HepG2 (cell line): ENCODE measurements at regions not wholly inside any gene's neighbourhood (a gene's known extent, or its start where the extent isn't known, plus 50 kb on each side); places are given as distances from the start of the nearest gene placed in this dataset.

Experiments
- ATAC-seq: fragments of 200-7000 bp; cut with Tn5 transposase; 3 replicates; pipeline ENCODE4 v1.9.1; 2020; ENCODE audit warnings: mild to moderate bottlenecking, moderate library complexity
- BruUV-seq: library from RNA; stranded (reverse); fragments of 400-500 nt; replicated peaks from 2 replicates; lab custom pipeline; 2021; lab: Mats Ljungman, UMichigan
- CTCF ChIA-PET: fragments of 300-600 bp; formaldehyde crosslinking; extraction: SDS; loops from one replicate; lab custom pipeline; 2021; ENCODE audit warnings: low total read pairs, inconsistent platforms, low intra/inter-chr PET ratio; lab: Yijun Ruan, JAX
- POLR2A ChIA-PET: fragments of 350-600 bp; sonication (Branson Sonifier 250); formaldehyde crosslinking; loops from one replicate; lab custom pipeline; 2020; ENCODE audit warnings: antibody characterized with exemption, inconsistent platforms; lab: Yijun Ruan, JAX
- DNase-seq: peaks from one replicate; pipeline ENCODE4 v3.0.0-alpha.2; 2015; ENCODE audit warnings: low spot score
- FAIRE-seq: peaks from 3 replicates; lab custom pipeline; 2011; peaks lifted over from hg19 to GRCh38; lab: Jason Lieb, UNC
- H2AFZ ChIP-seq: one replicate; pipeline ENCODE4 v1.6.1; 2011; ENCODE audit warnings: low read length, inconsistent platforms
- H3K27ac ChIP-seq: fragments of 300-600 bp; 3 replicates; pipeline ENCODE4 v1.8.0; 2011; ENCODE audit warnings: mixed run types, mild to moderate bottlenecking, mixed read lengths, low read length, inconsistent platforms; ENCODE audit not compliant: insufficient read depth; ENCODE audit errors: extremely low read length
- H3K27me3 ChIP-seq, 2 experiments: fragments of 200-600 bp in 1 of 2; 2 replicates in 1 of 2; 3 replicates in 1 of 2; pipeline versions ENCODE4 v1.6.0 to v1.8.0; 2011; ENCODE audit warnings: low read length in 2 of 2, mild to moderate bottlenecking in 2 of 2, moderate library complexity in 2 of 2, inconsistent platforms in 1 of 2; ENCODE audit not compliant: insufficient read depth in 2 of 2, control insufficient read depth in 1 of 2
- H3K36me3 ChIP-seq, 2 experiments: fragments of 200-600 bp in 1 of 2; replicated peaks in 1 of 2; 2 replicates in 1 of 2; 3 replicates in 1 of 2; pipeline versions ENCODE4 v1.5.1 to v1.8.0; 2011; ENCODE audit warnings: low read length in 2 of 2, inconsistent platforms in 1 of 2; ENCODE audit not compliant: insufficient read depth in 2 of 2, control insufficient read depth in 1 of 2
- H3K4me1 ChIP-seq: 2 replicates; pipeline ENCODE4 v1.5.1; 2012; ENCODE audit warnings: low read length, inconsistent platforms; ENCODE audit not compliant: insufficient read depth
- H3K4me2 ChIP-seq: 2 replicates; pipeline ENCODE4 v1.6.0; 2011; ENCODE audit warnings: low read depth, low read length, inconsistent platforms
- H3K4me3 ChIP-seq, 3 experiments: fragments of 200-600 bp in 1 of 3; sonication (generic), shearing (Covaris generic) in 1 of 3; replicated peaks in 1 of 3; 2 replicates each; pipeline ENCODE4 v1.5.1; 2011 to 2016; ENCODE audit warnings: low read length in 3 of 3, inconsistent platforms in 2 of 3, low read depth in 2 of 3, mild to moderate bottlenecking in 2 of 3, control low read depth in 1 of 3, mixed read lengths in 1 of 3; ENCODE audit not compliant: insufficient read depth in 1 of 3
- H3K79me2 ChIP-seq: one replicate; pipeline ENCODE4 v1.6.1; 2011; ENCODE audit warnings: low read length, inconsistent platforms; ENCODE audit not compliant: insufficient read depth
- H3K9ac ChIP-seq: 2 replicates; pipeline ENCODE4 v1.6.0; 2011; ENCODE audit warnings: mild to moderate bottlenecking, low read depth, low read length, inconsistent platforms; ENCODE audit not compliant: insufficient read depth
- H3K9me3 ChIP-seq: 2 replicates; pipeline ENCODE4 v1.5.1; 2012; ENCODE audit warnings: mild to moderate bottlenecking, low read length
- H4K20me1 ChIP-seq: 2 replicates; pipeline ENCODE4 v1.6.0; 2011; ENCODE audit warnings: inconsistent platforms, mild to moderate bottlenecking, low read length, moderate library complexity; ENCODE audit not compliant: insufficient read depth
- DNMT3B ChIP-seq: conservative IDR thresholded peaks from 2 replicates; pipeline ENCODE4 v1.6.1; 2016; ENCODE audit warnings: missing biosample characterization, control low read depth
- IRF2 ChIP-seq: IDR thresholded peaks from 2 replicates; pipeline ENCODE4 v1.6.1; 2018; ENCODE audit warnings: missing genetic modification reagents, missing compliant biosample characterization
- IRF9 ChIP-seq: sonication (generic); formaldehyde crosslinking; IDR thresholded peaks from 2 replicates; pipeline ENCODE4 v1.8.0; 2022; ENCODE audit warnings: missing genetic modification reagents, mild to moderate bottlenecking, borderline replicate concordance
- KAT8 ChIP-seq: IDR thresholded peaks from 2 replicates; pipeline ENCODE4 v1.6.1; 2016; ENCODE audit warnings: missing genetic modification reagents, missing compliant biosample characterization
- KLF13 ChIP-seq: sonication (generic); formaldehyde crosslinking; IDR thresholded peaks from 2 replicates; pipeline ENCODE4 v1.4.0; 2020; ENCODE audit warnings: mild to moderate bottlenecking, missing genetic modification reagents
- SNAPC2 ChIP-seq: sonication (generic); formaldehyde crosslinking; IDR thresholded peaks from 2 replicates; pipeline ENCODE4 v1.8.1; 2022; ENCODE audit warnings: mild to moderate bottlenecking, missing genetic modification reagents
- WGBS: methylation state at CpG from one replicate; pipeline ENCODE4 v1.1.6; 2017; ENCODE audit warnings: low lambda C conversion rate; 5-methylcytosine and 5-hydroxymethylcytosine counted together
- in situ Hi-C: cut with HindIII; loops from 2 replicates; pipeline ENCODE4 v1.10.0; 2017; ENCODE audit warnings: low pct_unique_long_range_greater_than_20kb; ENCODE audit not compliant: extremely low pct_ligation_motif_present
- intact Hi-C: fragments of 100-400 bp; cut with micrococcal nuclease; formaldehyde crosslinking; loops from one replicate; pipeline ENCODE4 v1.10.0; 2022; ENCODE audit not compliant: unreplicated experiment
- TF ChIP-seq, protein P1 (sequence below): sonication (generic); formaldehyde crosslinking; IDR thresholded peaks from 2 replicates; pipeline ENCODE4 v1.8.1; 2023; ENCODE audit warnings: missing genetic modification reagents, mild to moderate bottlenecking, borderline replicate concordance

GRCh38 chr9:126109575-126109974, 217.1 kb upstream of the MVB12B start:
- H3K79me2 ChIP-seq, result no peaks in the 10 kb centered on the region
- H3K4me3 ChIP-seq, result no peak overlapping the region
- no peaks in the 10 kb centered on the region for H3K9me3 ChIP-seq
- TF ChIP-seq IRF9, result no peak
- no peak for TF ChIP-seq SNAPC2 (CRISPR knock-in tag)
- TF ChIP-seq, protein P1, sequence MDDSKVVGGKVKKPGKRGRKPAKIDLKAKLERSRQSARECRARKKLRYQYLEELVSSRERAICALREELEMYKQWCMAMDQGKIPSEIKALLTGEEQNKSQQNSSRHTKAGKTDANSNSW (CRISPR knock-in tag), result no peak
- H3K27ac ChIP-seq, result no peak overlapping the region
- DNase-seq, result no peak
- POLR2A ChIA-PET, result no interaction called here
- BruUV-seq, result no TSS peak
- H3K4me1 ChIP-seq, result no peaks in the 10 kb centered on the region
- in situ Hi-C loops, result no loop called here
- H2AFZ ChIP-seq, result no peak overlapping the region
- H4K20me1 ChIP-seq, result no peaks in the 10 kb centered on the region
- H3K4me2 ChIP-seq, result no peak overlapping the region
- no peak for ATAC-seq
- H3K36me3 ChIP-seq, result no peaks in the 10 kb centered on the region
- H3K9ac ChIP-seq, result no peak overlapping the region
- FAIRE-seq, result no peak
- CTCF ChIA-PET, result no interaction called here
- intact Hi-C loops, result no loop called here
- peaks cover 0 to 55% of the 10 kb centered on the region in 2 experiments; a peak in 3 of 5 replicates for H3K27me3 ChIP-seq

DNA sequence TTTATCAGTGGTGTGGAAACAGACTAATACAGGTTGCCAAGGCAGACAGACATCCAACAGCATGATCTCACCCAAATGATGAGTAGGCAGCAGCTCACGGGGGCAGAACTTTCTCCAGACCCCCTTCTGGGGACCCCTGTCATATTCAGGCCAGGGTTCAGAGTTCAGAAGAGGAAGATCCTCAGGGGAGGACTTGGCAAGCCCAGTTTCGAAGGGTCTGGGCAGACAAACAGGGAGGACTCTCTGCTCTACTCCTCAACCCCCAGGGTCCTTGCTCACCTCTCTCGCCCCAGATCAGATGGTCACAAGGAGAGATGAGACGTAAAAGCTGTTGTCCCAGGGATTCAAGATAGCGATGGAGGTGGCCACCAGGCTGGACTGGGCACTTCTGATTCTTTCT, 215.1 kb upstream of the MVB12B start:
- Histone ChIP-seq H4K20me1 (no peaks in the 10 kb centered on the region), H3K36me3 (no peaks in the 10 kb centered on the region)
- in situ Hi-C loops, result no loop called here
- CTCF ChIA-PET, result no interaction called here
- TF ChIP-seq IRF2 (CRISPR knock-in tag), result no peak
- no peak for TF ChIP-seq KLF13
- TF ChIP-seq KAT8 (CRISPR knock-in tag), result no peak
- no peak for TF ChIP-seq DNMT3B
- TF ChIP-seq, all 625 proteins: peak for 0
- H3K4me3 ChIP-seq, result no peak overlapping the region
- H3K9me3 ChIP-seq, result no peaks in the 10 kb centered on the region
- no peaks in the 10 kb centered on the region for H3K79me2 ChIP-seq
- H3K27me3 ChIP-seq, result peaks cover 3 to 63% of the 10 kb centered on the region in 2 experiments; a peak in 3 of 5 replicates
- no peak overlapping the region for H3K4me2 ChIP-seq
- POLR2A ChIA-PET, result no interaction called here
- no peaks in the 10 kb centered on the region for H3K4me1 ChIP-seq
- H3K27ac ChIP-seq, result no peak overlapping the region
- intact Hi-C loops, result no loop called here
- H2AFZ ChIP-seq, result no peak overlapping the region
- FAIRE-seq, result no peak
- no TSS peak for BruUV-seq
- 20% methylated on average over 4 of the region's 5 CpGs for WGBS
- H3K9ac ChIP-seq, result no peak overlapping the region
- no peak for ATAC-seq
- no peak for DNase-seq
